ENCODE measurements at regions not wholly inside any gene's neighbourhood (a gene's known extent, or its start where the extent isn't known, plus 50 kb on each side); places are given as distances from the start of the nearest gene placed in this dataset.

- no peaks in the 10 kb centered on the region for H3K36me3 ChIP-seq
- no peaks in the 10 kb centered on the region for H3K27me3 ChIP-seq
- H3K4me3 ChIP-seq: no peak overlapping the region
- no peaks in the 10 kb centered on the region for H3K4me1 ChIP-seq
- H3K9me3 ChIP-seq: no peaks in the 10 kb centered on the region
- no peak overlapping the region for H3K27ac ChIP-seq
- no peak for TF ChIP-seq CTCF (IDR thresholded peaks at IDR 0.05)
- ATAC-seq: no peak
- no peak for DNase-seq
- intact Hi-C loops (cut with DNase I): no loop called here
Measured at GRCh38 chr10:78721231-78721630, 347.5 kb upstream of the ZMIZ1 start.

- Histone ChIP-seq H3K4me1 (no peaks in the 10 kb centered on the region), H3K27me3 (no peaks in the 10 kb centered on the region), H3K4me3 (no peak overlapping the region), H3K36me3 (no peaks in the 10 kb centered on the region), H3K27ac (no peak overlapping the region), H3K9me3 (no peaks in the 10 kb centered on the region)
- ATAC-seq (no peak), DNase-seq (no peak)
- TF ChIP-seq CTCF (IDR thresholded peaks at IDR 0.05): no peak
- intact Hi-C loops (cut with DNase I): no loop called here
Measured at GRCh38 chr10:78724846-78725245, 343.9 kb upstream of the ZMIZ1 start.

- Histone ChIP-seq H3K36me3 (no peaks in the 10 kb centered on the region), H3K4me3 (no peak overlapping the region), H3K27me3 (no peaks in the 10 kb centered on the region), H3K4me1 (no peaks in the 10 kb centered on the region), H3K27ac (no peak overlapping the region), H3K9me3 (no peaks in the 10 kb centered on the region)
- intact Hi-C loops (cut with DNase I): no loop called here
- ATAC-seq (no peak), DNase-seq (no peak)
- TF ChIP-seq CTCF (IDR thresholded peaks at IDR 0.05): no peak
Measured at GRCh38 chr10:78726171-78726570, 342.6 kb upstream of the ZMIZ1 start.

- intact Hi-C loops (cut with DNase I): no loop called here
- DNase-seq (no peak), ATAC-seq (no peak)
- no peak overlapping the region for H3K27ac ChIP-seq
- no peak for TF ChIP-seq CTCF (IDR thresholded peaks at IDR 0.05)
- no peaks in the 10 kb centered on the region for H3K36me3 ChIP-seq
- H3K4me3 ChIP-seq: no peak overlapping the region
- no peaks in the 10 kb centered on the region for H3K9me3 ChIP-seq
- no peaks in the 10 kb centered on the region for H3K27me3 ChIP-seq
- H3K4me1 ChIP-seq: no peaks in the 10 kb centered on the region
Measured at GRCh38 chr10:78727251-78727650, 341.5 kb upstream of the ZMIZ1 start.

GRCh38 chr10:78727728-78728127, 341.0 kb upstream of the ZMIZ1 start:
- Histone ChIP-seq H3K27ac (no peak overlapping the region), H3K36me3 (no peaks in the 10 kb centered on the region), H3K4me3 (no peak overlapping the region), H3K9me3 (no peaks in the 10 kb centered on the region), H3K4me1 (no peaks in the 10 kb centered on the region), H3K27me3 (no peaks in the 10 kb centered on the region)
- DNase-seq: no peak
- ATAC-seq: peak; percentile 44
- intact Hi-C loops (cut with DNase I): no loop called here
- no peak for TF ChIP-seq CTCF (IDR thresholded peaks at IDR 0.05)

All from left lung (tissue), 4 donors.